Lung (tissue), 11 donors: ENCODE measurements at regions not wholly inside any gene's neighbourhood (a gene's known extent, or its start where the extent isn't known, plus 50 kb on each side); places are given as distances from the start of the nearest gene placed in this dataset.

Source experiments
- ATAC-seq: fragments of 200-7000 bp; cut with Tn5 transposase; one replicate; pipeline ENCODE4 v1.9.1; 2020; ENCODE audit warnings: moderate number of reproducible peaks; ENCODE audit not compliant: insufficient read depth, low FRiP score
- DNase-seq, 3 donors: peaks; one replicate each; pipeline ENCODE4 v3.0.0-alpha.2; 2013 to 2017
- H3K27ac ChIP-seq, 2 donors: one replicate each; pipeline ENCODE4 v1.5.1; 2013; ENCODE audit warnings: mild to moderate bottlenecking in 2 of 2, moderate library complexity in 2 of 2, control low read depth in 1 of 2, inconsistent platforms in 1 of 2, low read depth in 1 of 2, low read length in 1 of 2
- H3K27me3 ChIP-seq, 3 donors: one replicate each; pipeline ENCODE4 v1.5.1; 2013; ENCODE audit warnings: low read length in 2 of 3; ENCODE audit not compliant: control insufficient read depth in 3 of 3, insufficient read depth in 3 of 3
- H3K36me3 ChIP-seq, 4 donors: one replicate each; pipeline ENCODE4 v1.5.1; 2013; ENCODE audit warnings: low read length in 4 of 4, mild to moderate bottlenecking in 1 of 4, moderate library complexity in 1 of 4; ENCODE audit not compliant: control insufficient read depth in 4 of 4, insufficient read depth in 4 of 4
- H3K4me1 ChIP-seq, 5 donors: one replicate each; pipeline ENCODE4 v1.5.1; 2013; ENCODE audit warnings: low read length in 5 of 5, mild to moderate bottlenecking in 2 of 5, moderate library complexity in 1 of 5; ENCODE audit not compliant: control insufficient read depth in 5 of 5, insufficient read depth in 5 of 5
- H3K4me3 ChIP-seq: one replicate; pipeline ENCODE4 v1.5.1; 2013; ENCODE audit warnings: mild to moderate bottlenecking, control low read depth, moderate library complexity
- H3K9ac ChIP-seq, 2 donors: one replicate each; pipeline ENCODE4 v1.5.1; 2013; ENCODE audit warnings: low read length in 2 of 2, control low read depth in 1 of 2; ENCODE audit not compliant: insufficient read depth in 1 of 2
- H3K9me3 ChIP-seq, 4 donors: one replicate each; pipeline ENCODE4 v1.5.1; 2013; ENCODE audit warnings: low read length in 3 of 4, mild to moderate bottlenecking in 1 of 4, moderate library complexity in 1 of 4; ENCODE audit not compliant: control insufficient read depth in 4 of 4, insufficient read depth in 3 of 4
- CTCF ChIP-seq: IDR thresholded peaks from 2 replicates; pipeline ENCODE4 v1.5.1; 2012; ENCODE audit warnings: mild to moderate bottlenecking; ENCODE audit errors: control extremely low read depth, extremely low read depth
- WGBS, 2 donors: extraction: QIAGEN DNeasy Blood & Tissue Kit; methylation state at CpG; one replicate each; pipeline ENCODE4 v1.1.7; 2013; 5-methylcytosine and 5-hydroxymethylcytosine counted together
- donor health status: control.
- donor health status: control.
- donor health status: Bipolar disorder and iron deficiency.
- donor health status: healthy.
- donor health status: DM: yes; HTN: yes; CAD: no.

GRCh38 chr18:70553936-70554260 lies 265.1 kb downstream of the SOCS6 start:
- no peak for ATAC-seq
- no peak for TF ChIP-seq CTCF
- DNase-seq: no peak
- Histone ChIP-seq H3K9ac (peak overlapping the region in 1 of 2 donors; percentile 23), H3K36me3 (no peaks in the 10 kb centered on the region), H3K9me3 (no peaks in the 10 kb centered on the region), H3K27me3 (no peaks in the 10 kb centered on the region), H3K4me1 (peaks cover 0 to 4% (median 0%) of the 10 kb centered on the region in 5 donors), H3K27ac (no peak overlapping the region), H3K4me3 (no peak overlapping the region)
- WGBS, 2 donors: 72 to 85% methylated on average over 3 of the region's 3 CpGs

- Histone ChIP-seq H3K36me3 (no peaks in the 10 kb centered on the region), H3K4me1 (peaks cover 0 to 4% (median 0%) of the 10 kb centered on the region in 5 donors), H3K27ac (no peak overlapping the region), H3K4me3 (no peak overlapping the region), H3K9me3 (no peaks in the 10 kb centered on the region), H3K27me3 (no peaks in the 10 kb centered on the region), H3K9ac (peak overlapping the region in 1 of 2 donors; percentile 23)
- ATAC-seq (no peak), DNase-seq (peak in 2 of 3 donors; percentile 50 to 78)
- TF ChIP-seq CTCF: no peak
- 70 to 77% methylated on average over 10 of the region's 10 CpGs for WGBS, 2 donors
Measured at GRCh38 chr18:70553245-70553935, 264.5 kb downstream of the SOCS6 start.

DNA sequence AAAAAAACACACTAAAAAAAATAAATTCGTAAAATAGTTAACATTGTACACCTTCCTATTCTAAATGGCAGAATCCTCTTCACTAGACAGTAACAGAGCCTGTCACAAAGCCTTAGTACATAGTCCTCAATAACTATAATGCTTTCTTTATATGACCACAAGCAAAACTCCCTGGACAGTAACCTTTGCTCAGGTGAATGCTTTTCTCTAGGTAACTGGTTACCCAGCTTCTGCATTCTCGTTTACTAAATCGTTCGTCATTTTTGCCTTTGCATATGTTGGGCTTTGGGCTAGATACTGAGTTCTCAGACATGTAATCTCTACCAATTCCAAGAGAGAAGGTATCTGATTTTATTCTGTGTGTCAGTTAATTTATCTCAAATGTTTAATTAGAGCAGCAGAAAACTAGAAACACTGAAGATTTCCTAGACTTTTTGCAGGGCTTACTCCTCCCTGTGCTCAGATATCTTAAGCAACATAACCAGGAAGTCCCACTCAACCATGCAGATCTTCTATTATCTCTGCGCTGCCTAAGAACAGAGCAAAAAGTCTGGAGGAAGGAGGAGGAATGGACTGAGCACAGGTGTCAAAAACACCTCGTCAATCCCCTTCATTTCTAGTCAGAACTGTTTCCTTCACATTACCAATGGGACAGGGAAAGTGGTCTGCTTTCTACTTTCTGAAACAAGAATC lies 247.7 kb downstream of the SOCS6 start:
- WGBS, 2 donors: 77 to 89% methylated on average over 6 of the region's 6 CpGs
- Histone ChIP-seq H3K4me1 (no peaks in the 10 kb centered on the region), H3K9ac (no peak overlapping the region), H3K4me3 (no peak overlapping the region), H3K27me3 (no peaks in the 10 kb centered on the region), H3K27ac (no peak overlapping the region), H3K36me3 (no peaks in the 10 kb centered on the region), H3K9me3 (peaks cover 0 to under 1% (median 0%) of the 10 kb centered on the region in 4 donors)
- no peak for TF ChIP-seq CTCF
- ATAC-seq (no peak), DNase-seq (no peak)
